Posterior vena cava (tissue), 2 donors: ENCODE measurements at regions not wholly inside any gene's neighbourhood (a gene's known extent, or its start where the extent isn't known, plus 50 kb on each side); places are given as distances from the start of the nearest gene placed in this dataset.
"Not testable (repeated sequence)": the region's sequence is repeated elsewhere in the genome, so short reads cannot be mapped to it uniquely, and the experiment has no call there.

Experiments used
- DNase-seq: peaks from one replicate; pipeline ENCODE4 v3.0.0-alpha.2; 2020; ENCODE audit warnings: low spot score
- intact Hi-C, 2 donors: fragments of 100-400 bp; cut with DNase I; formaldehyde crosslinking; loops; one replicate each; pipeline versions ENCODE4 v1.14.1 to v1.14.2; 2022 to 2023
- donor health status: DM: yes; HTN: yes; CAD: no.
- donor health status: DM: yes; HTN: yes; CAD: no.

DNA sequence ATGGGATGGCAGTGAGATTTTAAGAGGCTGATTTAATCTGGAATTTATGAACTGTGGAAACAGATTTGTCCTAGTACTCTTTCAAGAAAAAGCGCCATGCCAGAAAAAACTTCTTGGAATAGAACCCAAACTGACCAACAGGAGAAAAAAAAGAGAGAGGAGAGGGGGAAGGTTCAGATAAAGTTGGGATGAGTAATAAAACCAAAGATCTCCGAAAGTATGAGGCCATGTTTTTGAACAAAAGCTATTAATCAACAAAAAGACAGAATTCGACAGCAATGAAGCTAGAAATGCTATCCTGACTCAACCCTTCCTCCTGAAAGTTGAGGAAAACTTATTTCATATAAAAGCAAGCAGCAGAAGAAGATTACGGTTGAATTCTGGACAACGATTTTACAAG, 135.5 kb downstream of the CEMIP2 start:
- DNase-seq: no peak
- intact Hi-C loops: no loop called here

DNA sequence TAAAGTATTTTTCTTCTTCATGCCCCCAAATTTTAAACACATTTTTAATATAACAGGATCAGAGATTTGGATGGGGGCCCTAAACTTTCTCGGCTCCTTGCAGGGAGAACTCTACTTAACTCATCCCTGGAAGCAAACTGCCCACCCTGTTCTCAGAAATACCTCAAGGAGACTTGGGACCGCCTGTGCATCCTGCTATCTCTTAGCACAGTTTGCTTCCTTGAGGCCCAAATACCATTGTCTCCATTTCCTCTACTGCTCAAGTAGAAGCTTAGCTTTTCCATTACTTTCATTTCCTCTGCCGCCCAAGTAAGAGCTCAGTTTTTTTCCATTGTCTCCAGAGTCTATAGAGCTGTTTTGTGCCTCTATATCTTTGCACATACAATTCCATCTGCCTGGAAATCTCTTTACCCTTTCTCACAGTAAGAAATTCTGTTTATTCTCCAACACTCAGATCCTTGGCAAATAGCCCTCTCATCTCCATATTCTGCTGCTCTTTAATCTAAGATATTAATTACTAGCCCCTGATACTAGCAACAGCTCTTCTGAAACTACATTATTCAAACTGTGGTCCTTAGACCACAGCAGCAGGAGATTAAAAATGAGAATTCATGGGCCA, 137.8 kb downstream of the CEMIP2 start:
- intact Hi-C loops: no loop called here
- no peak for DNase-seq

DNA sequence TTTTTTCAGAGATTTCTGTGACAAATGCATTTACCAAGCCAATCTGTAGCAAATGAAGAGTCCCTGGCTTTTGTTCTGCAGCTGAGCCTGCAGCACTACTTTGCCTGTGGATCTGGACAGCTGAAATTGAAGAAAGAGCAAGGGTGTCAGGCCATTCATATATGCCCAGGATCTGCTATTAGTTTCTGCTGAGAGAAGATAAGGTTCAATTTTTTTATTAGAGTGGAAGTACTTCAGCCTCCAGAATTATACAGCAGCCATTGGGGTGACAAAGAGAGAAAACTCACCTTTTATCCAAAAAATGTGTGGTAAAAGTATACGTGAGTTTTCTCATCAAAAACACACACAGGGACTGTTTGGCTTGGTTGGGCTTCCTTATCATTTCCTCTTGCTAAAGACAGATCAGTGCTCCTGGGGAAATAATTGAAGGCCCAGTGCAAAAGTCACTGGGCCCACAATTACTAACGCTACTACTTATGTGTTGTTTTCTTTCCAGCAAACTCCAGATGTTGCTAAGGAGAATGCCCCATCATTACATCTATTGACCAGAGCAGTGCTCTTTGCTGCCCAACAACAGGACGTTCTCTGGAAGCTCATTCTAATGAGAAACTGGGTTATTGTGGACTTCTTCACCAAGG, 138.6 kb downstream of the CEMIP2 start:
- intact Hi-C loops: no loop called here
- no peak for DNase-seq

DNA sequence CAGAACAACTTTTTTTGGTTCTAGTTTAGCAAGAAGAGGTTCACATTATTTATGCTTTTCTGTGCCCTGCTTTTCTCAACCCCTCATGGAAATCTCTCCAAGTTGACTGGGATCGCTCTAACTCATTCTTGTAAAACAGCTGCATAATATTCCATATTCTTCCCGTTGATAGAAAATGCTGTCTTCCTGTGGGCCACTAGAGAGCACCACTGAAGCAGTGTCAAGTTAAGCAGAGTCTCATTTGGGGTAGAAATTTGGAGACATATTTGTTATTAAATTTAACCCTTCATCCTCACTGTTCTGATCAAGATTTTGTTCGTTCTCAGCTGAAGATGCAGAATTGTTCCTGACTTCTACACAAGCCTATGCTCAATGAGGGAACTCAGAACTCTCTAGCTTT, 140.1 kb downstream of the CEMIP2 start:
- intact Hi-C loops: no loop called here
- no peak for DNase-seq

DNA sequence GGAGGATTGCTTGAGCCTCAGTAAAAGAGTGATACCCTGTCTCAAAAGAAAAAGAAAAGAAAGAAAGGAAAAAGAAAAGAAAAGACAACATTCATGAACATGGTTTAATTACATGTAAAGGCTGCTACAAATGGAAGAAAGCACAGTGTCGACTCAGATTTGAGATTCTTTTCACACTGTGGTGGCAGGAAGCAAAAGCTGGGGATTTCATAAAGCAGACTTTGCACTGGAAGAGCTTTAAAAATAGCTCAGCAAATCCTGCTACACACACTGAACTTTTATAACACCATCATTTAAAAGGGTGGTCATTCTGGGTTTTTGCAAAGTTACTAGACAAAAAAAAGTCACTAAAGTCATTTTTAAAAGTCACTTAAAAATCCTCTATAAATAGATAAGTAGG, 140.8 kb downstream of the CEMIP2 start:
- no peak for DNase-seq
- intact Hi-C loops: no loop called here

DNA sequence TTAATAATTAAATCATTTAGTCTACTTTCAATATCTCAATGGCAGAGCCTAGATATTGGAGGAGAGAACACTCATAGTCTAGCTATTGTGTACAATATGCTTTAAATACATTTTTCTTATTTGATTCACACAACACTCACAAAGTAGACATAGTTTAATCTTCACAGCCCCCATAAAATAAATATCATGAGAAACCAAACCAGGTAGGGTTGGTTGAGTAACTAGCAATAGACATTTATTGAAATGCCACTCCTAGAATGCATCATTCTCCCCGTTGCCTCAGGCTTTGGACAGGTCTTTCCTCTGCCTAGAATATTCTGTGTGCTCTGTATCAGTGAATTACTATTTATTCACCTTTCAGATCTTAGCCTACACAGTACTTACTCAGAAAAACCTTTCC, 141.9 kb downstream of the CEMIP2 start:
- no peak for DNase-seq
- intact Hi-C loops: no loop called here

DNA sequence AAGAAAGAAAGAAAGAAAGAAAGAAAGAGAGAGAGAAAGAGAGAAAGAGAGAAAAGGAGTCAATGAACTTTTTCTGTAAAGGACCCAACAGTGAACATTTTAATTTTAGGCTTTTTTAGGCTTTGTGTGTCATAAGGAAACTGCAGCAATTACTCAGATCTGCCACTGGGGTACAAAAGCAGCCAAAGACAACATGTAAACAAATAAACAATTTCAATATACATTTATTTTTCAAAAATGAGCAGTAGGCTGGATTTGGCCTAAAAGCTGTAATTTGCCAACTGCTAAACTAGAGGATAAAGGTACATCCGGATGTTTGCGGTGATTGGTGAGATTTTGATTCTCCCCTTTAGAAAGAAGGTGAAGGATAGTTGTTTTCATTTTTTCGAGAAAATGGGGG, 143.6 kb downstream of the CEMIP2 start:
- intact Hi-C loops: no loop called here
- DNase-seq: no peak

DNA sequence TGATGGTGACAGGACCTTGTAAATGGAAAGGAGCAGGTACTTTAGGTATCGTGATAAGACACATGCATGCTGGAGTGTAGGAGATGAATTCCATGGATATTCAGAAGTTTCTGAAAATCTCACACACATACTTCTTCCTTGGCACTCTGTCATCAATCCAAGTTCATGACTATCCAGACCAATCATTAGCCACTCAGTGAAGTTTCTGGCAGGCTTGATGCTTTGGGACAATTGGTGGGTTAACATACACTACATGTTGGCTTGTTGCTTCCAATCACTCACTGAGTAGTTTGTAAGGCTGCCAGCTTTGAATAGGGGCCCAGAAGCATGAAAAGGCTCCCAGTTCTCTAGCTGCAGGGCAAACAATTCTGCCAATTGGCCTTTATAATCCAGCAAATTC, 147.6 kb downstream of the CEMIP2 start:
- intact Hi-C loops: no loop called here
- no peak for DNase-seq

DNA sequence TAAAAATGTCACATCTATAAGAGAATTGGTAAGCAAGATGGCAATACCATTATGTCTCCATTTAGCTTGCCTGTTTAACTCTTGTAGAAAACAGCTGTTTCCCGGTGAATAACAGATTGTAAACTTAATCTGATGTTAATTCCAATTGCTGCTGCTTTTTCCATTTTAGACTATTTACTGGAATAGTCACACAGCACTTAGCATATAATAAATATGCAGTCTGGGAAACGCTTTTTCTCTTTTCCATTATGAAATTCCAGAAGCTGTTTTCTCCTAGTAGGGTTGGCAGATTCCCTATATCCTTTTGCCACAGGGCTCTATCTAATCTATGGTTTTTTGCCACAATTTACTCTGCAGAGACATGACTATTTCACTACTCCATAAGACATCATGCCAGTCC, 148.0 kb downstream of the CEMIP2 start:
- intact Hi-C loops: no loop called here
- no peak for DNase-seq

DNA sequence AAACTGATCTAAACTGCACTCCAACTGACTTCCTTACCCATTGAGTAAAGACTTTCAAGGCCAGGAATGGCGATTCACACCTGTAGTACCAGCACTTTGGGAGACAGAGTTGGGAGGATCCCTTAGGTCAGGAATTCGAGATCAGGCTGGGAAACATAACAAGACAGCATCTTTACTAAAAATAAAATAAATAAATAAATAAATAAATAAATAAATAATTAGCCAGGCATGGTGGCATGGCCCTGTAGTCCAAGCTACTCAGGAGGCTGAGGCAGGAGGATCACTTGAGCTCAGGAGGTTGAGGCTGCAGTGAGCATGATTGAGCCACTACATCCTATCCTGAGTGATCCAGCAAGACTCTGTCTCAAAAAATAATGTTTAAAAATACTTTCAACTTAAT, 148.4 kb downstream of the CEMIP2 start:
- intact Hi-C loops: no loop called here
- no peak for DNase-seq

DNA sequence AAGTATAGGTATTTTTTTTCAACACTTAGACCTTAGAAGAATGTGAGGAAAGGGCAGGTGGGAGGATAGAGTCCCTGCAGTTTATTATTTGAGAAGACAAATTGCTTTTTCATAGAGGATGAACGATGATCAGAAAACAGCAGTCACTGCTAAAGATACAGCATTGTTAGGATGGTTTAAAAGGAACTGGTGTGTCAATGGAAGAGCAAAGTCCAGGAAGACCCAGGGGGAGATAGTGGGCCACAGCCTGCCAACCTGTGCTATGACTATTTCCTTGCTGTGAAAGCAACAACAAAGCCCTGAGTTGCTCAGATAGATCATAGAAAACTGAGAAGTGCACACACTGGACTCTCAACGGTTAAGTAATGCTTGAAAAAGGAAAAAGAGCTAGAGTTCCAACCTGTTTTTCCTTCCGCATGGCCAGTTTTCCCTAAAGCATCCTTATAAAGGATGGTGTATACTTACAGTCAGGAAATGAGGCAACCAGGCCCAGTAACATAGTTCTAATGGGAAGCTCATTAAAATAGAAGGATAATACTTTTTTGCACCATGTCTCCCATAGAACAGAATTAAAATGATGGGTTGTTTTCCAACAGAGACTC, 153.8 kb downstream of the CEMIP2 start:
- DNase-seq: no peak
- intact Hi-C loops: no loop called here

DNA sequence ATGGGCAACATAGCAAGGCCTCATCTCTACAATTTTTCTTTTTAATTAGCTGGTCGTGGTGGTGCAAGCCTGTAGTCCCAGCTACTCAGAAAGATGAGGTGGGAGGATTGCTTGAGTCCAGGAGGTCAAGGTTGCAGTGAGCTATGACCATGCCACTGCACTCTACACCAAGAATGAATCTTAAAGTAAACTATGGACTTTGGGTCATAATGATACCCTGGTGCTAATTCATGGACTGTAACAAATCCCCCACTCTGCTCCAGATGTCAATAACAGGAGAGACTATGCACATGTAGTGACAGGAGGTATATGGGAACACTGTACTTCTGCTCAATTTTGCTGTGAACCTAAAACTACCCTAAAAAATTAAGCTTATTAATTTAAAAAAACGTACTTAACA, 155.4 kb downstream of the CEMIP2 start:
- DNase-seq: no peak
- intact Hi-C loops: no loop called here

DNA sequence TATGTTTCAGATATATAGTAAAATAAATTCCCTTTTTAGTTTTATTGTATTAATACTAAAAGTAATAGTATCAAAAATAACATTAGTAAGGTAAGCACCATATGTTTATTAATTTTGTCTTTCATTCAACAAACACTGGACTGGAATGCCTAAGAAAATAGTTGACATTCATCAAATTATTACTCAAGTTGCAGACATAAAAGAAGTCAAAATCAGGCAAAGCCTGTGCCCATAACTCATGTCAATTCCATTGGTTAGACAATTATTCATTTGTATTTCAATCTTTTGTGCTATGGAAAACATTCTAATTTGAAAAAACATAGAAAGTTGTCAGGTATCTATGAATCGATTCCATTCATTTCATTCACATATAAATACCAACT, 158.9 kb downstream of the CEMIP2 start:
- DNase-seq: no peak
- intact Hi-C loops: no loop called here

DNA sequence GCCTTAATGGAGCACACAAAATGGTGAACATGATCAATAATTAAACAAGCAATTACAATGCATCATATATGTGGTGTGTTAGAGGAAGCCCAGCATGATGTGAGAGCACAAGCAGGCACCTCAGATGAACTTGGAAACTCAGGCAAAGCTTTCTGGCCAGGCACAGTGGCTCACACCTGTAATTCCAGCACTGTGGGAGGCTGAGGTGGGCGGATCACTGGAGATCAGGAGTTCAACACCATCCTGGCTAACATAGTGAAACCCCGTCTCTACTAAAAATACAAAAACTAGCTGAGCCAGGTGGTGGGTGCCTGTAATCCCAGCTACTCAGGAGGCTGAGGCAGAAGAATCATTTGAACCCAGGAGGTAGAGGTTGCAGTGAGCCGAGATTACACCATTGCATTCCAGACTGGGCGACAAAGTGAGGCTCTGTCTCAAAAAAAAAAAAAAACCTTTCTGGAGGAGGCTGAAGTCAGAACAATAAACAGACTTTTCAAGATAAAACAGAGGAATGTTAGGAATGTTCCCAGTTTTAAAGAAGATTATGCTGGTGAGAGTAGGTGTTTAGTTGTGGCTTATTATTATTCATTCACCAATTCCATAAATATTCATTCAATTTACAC, 159.4 kb downstream of the CEMIP2 start:
- intact Hi-C loops: no loop called here
- DNase-seq: no peak

DNA sequence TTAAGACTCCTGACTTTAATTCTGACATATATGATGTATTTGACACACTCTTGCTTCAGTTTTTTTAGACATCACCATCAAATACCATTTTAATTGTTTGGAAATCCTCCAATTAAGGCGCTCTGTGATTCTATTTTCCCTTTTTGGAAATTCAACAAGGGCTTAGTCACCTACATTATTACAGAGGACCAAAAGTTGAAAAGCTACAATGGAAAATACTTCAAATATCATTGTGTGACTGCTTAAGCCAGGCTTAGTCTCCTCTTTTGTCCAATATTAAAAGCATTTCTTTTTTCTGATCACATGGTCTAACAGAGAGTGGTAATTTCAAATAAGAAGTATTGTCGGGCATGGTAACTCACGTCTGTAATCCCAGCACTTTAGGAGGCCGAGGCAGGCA, 160.3 kb downstream of the CEMIP2 start:
- intact Hi-C loops: no loop called here
- DNase-seq: no peak

DNA sequence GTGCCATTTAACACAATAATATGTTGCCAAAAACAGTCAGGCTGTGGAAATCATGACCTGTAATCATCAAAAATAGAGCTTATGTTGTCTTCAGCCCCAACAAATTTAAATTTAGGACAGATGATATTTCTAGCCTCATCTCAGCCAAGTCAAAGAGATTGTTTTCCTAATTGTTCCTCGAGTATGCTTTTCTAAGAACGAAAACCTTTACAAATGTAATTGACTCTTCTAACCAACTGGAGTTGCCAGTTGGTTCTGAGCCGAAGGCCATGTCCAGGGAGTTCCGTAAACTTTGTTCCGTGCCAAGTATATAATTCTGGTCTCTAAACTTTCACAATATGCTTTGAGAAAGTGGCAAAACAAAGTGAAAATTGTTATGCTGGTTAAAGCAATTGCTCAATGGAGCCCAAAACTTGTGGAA, 160.8 kb downstream of the CEMIP2 start:
- intact Hi-C loops: no loop called here
- no peak for DNase-seq

DNA sequence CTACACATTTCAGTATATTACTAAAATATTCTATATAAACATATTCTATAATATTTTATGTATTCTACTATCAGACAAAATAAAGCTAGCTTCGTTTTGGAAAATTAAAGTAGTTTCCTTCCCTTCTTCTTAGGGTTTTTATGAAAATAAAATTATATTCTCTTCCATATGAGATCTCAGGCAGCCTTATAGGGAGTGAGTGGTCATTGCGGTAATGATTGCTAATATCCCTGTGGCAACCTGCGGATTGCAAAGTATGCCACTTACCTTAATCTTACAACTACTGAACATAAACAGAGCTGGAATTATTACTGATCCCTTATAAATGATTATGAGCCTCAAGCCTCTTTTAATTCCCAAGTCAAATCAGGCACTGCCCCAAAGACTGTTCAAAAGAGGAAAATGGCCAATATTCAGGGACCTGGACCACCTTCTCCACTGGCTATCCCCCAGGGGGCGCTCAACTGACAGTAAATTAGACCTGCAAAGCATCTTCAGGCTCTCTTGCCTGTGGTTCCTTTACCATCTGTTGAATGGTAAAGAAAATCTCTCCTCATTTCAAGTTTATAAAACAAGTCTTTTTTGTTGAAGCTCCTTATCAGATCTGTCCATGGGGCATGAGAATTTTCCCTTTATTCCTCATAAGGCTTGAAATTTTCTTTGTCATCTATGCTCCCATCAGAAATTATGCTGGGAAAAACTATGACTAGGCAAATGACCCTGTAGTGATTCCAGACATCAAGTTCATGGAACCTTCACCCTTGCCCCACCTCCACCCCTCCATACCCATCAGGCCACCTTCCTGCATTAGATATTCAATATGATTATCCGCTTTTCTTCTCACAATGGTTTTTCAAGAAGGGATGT, 163.9 kb downstream of the CEMIP2 start:
- peak; percentile 88 for DNase-seq
- intact Hi-C loops: no loop called here

DNA sequence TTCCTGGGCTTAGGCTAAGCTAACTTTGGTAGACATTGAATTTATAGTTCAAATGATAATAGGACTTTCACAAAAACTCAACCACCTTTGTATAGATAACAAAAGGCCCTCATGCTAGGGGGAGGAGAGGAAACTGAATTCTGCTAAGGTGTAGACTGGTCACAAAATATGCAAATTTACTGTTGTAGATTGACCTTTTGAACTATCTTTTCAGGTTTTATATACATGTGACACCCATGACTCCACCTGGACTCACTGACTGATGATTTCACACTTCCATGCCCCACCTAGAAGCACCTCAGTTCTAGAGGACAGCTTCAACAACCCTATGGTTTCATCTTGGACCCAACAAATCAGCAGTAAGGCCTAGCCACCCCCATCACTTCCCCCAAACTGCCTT, 165.7 kb downstream of the CEMIP2 start:
- DNase-seq: no peak
- intact Hi-C loops: no loop called here

DNA sequence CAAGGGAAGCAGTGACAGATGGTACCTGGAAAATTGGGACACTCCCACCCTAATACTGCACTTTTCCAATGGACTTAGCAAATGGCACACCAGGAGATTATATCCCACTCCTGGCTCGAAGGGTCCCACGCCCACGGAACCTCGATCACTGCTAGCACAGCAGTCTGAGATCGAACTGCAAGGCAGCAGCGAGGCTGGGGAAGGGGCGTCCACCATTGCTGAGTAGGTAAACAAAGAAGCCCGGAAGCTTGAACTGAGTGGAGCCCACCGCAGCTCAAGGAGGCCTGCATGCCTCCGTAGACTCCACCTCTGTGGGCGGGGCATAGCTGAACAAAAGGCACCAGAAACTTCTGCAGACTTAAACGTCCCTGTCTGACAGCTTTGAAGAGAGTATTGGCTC, 172.6 kb downstream of the CEMIP2 start:
- intact Hi-C loops, DNase-seq: not testable (repeated sequence)

DNA sequence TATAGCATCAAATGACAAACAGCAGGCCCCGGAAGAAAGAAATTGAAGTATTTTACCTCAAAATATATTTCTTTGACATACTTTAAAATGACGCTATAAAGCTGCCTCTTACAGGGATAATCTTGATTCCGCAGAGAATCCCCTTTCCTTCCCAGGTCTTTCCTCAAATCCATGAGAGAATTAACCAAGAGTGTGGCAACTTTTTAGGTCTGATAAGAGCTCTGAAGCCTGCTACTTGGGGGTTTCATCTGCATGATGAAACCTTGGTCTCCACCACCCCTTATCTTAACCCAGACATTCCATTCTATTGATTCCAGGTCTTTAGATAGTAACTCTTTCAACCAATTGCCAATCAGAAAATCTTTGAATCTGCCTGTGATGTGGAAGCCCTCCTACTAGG, 173.8 kb downstream of the CEMIP2 start:
- no peak for DNase-seq
- intact Hi-C loops: no loop called here
